Small intestine (tissue), 7 donors: ENCODE measurements at regions not wholly inside any gene's neighbourhood (a gene's known extent, or its start where the extent isn't known, plus 50 kb on each side); places are given as distances from the start of the nearest gene placed in this dataset.

Experiments
- DNase-seq, 2 donors: peaks; one replicate each; pipeline versions ENCODE4 v3.0.0 to v3.0.0-alpha.2; 2013
- FAIRE-seq: peaks from 2 replicates; lab custom pipeline; 2012; peaks lifted over from hg19 to GRCh38; lab: Jason Lieb, UNC
- H3K27ac ChIP-seq, 3 donors: one replicate each; pipeline ENCODE4 v1.5.1; 2013; ENCODE audit warnings: low read length in 2 of 3, mild to moderate bottlenecking in 2 of 3, control low read depth in 1 of 3, inconsistent platforms in 1 of 3, low read depth in 1 of 3, moderate library complexity in 1 of 3
- H3K27me3 ChIP-seq, 3 donors: one replicate each; pipeline ENCODE4 v1.6.1; 2013; ENCODE audit warnings: low read length in 3 of 3, inconsistent platforms in 1 of 3; ENCODE audit not compliant: control insufficient read depth in 3 of 3, insufficient read depth in 3 of 3
- H3K36me3 ChIP-seq, 3 donors: one replicate each; pipeline ENCODE4 v1.6.1; 2013; ENCODE audit warnings: low read length in 3 of 3, inconsistent platforms in 1 of 3, low read depth in 1 of 3, mild to moderate bottlenecking in 1 of 3, moderate library complexity in 1 of 3; ENCODE audit not compliant: control insufficient read depth in 3 of 3, insufficient read depth in 2 of 3
- H3K4me1 ChIP-seq, 3 donors: one replicate each; pipeline ENCODE4 v1.6.1; 2013; ENCODE audit warnings: low read length in 2 of 3, inconsistent platforms in 1 of 3, low read depth in 1 of 3, mild to moderate bottlenecking in 1 of 3, moderate library complexity in 1 of 3; ENCODE audit not compliant: control insufficient read depth in 3 of 3, insufficient read depth in 2 of 3
- H3K4me3 ChIP-seq, 3 donors: one replicate each; pipeline ENCODE4 v1.5.1; 2013; ENCODE audit warnings: low read length in 3 of 3, control low read depth in 1 of 3, inconsistent platforms in 1 of 3, low read depth in 1 of 3, mild to moderate bottlenecking in 1 of 3, moderate library complexity in 1 of 3
- H3K9me3 ChIP-seq, 2 donors: one replicate each; pipeline ENCODE4 v1.6.1; 2013; ENCODE audit warnings: low read depth in 1 of 2, low read length in 1 of 2; ENCODE audit not compliant: control insufficient read depth in 2 of 2, insufficient read depth in 1 of 2
- WGBS, 3 donors: extraction: QIAGEN DNeasy Blood & Tissue Kit; methylation state at CpG; one replicate each; pipeline ENCODE4 v1.1.7; 2013; 5-methylcytosine and 5-hydroxymethylcytosine counted together
- donor health status: healthy with polysubstance abuse.
- donor health status: control.
- donor health status: control.
- donor health status: Bipolar disorder and iron deficiency.
- donor health status: healthy.

DNA sequence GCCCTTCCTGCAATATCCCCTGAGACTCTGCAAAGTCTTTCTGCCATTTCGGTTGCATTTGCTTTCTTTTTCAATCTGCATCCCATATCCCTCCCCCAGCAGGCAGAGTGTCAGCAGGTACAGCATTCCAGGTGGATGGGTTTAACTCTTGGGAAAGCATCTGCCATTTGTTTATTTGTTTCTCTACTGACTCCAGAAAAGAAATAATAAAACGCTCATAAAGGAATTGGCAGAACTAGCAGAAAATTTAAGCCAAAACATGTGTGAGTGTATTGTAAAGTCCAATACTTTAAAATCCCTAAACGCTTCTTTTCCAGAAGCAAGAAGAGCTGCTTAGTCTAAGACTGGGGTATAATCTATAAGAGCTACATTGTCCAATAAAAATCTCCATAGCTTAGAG lies 393.8 kb downstream of the TNS3 start:
- Histone ChIP-seq H3K27me3 (no peaks in the 10 kb centered on the region), H3K27ac (no peak overlapping the region), H3K9me3 (no peaks in the 10 kb centered on the region), H3K4me3 (no peak overlapping the region), H3K36me3 (no peaks in the 10 kb centered on the region), H3K4me1 (peaks cover 0 to 24% (median 0%) of the 10 kb centered on the region in 3 donors)
- FAIRE-seq (no peak), DNase-seq (no peak)
- WGBS, 3 donors, result 65 to 79% (median 77%) methylated on average over 3 of the region's 3 CpGs

DNA sequence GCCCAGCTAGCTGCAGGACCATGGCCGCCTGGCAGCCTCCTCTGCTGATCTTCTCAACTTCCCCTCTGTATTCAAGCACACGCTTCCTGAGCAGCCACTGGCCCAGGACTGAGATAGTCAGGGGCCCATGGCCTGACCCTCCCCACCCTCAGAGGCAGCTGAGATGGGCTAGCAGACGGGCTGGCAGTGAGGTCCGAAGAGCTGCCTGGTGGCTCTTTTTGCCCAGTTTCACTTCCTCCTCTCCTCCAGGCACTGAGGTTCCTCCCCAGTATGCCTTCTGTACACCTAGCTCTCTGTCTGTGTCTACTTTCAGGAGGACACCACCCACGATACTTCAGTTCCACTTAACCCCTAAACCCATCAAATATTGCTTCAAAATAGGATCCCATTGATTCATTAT lies 395.6 kb downstream of the TNS3 start:
- FAIRE-seq (no peak), DNase-seq (no peak)
- Histone ChIP-seq H3K9me3 (no peaks in the 10 kb centered on the region), H3K36me3 (no peaks in the 10 kb centered on the region), H3K4me3 (no peak overlapping the region), H3K4me1 (peaks cover 0 to 7% (median 0%) of the 10 kb centered on the region in 3 donors), H3K27me3 (no peaks in the 10 kb centered on the region), H3K27ac (no peak overlapping the region)
- WGBS, 3 donors, result 63 to 82% (median 74%) methylated on average over 5 of the region's 5 CpGs

DNA sequence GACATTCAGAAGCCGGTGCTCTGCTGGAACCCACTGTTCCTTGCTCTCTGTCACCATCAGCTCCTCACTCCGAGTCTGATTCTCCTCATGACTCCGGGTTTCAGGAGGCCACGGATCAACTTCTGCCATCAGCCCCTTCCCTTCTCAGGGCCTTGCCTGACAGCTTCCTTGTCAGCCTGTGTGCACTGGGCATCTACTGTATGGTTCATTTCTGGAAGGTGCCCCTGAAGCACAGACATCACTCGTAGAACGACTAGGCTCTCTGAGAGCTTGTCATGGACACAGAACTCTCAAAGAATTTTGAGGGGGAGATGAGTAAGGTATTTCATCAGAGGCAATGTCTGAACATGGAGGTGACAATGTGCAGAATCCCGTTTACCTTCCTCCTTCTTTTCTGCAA lies 396.1 kb downstream of the TNS3 start:
- Histone ChIP-seq H3K4me1 (peaks cover 0 to 2% (median 0%) of the 10 kb centered on the region in 3 donors), H3K27ac (no peak overlapping the region), H3K27me3 (no peaks in the 10 kb centered on the region), H3K36me3 (no peaks in the 10 kb centered on the region), H3K9me3 (no peaks in the 10 kb centered on the region), H3K4me3 (no peak overlapping the region)
- no peak for DNase-seq
- no peak for FAIRE-seq
- WGBS, 3 donors, result 90 to 95% (median 94%) methylated on average over 7 of the region's 7 CpGs

DNA sequence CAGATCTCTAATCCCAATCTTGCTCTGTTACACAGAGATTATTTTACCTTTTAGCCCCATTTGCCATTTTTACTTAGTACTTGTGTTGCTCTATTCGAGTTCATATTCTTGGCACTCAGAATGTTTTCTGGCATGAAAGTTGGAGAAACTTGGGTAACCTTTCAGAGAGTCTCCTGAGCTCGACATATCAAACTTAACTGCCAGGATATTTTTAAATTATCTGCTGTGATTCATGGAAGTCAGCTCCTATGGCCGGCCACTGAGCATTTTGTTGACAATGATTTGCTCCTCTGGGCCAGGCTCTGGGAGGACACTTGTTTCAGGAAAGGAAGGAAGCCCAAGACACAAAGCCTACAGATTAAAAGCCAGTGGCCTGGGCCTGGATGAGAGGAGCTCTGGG lies 396.7 kb downstream of the TNS3 start:
- FAIRE-seq, result no peak
- 70 to 84% (median 71%) methylated on average over 3 of the region's 3 CpGs for WGBS, 3 donors
- Histone ChIP-seq H3K27me3 (no peaks in the 10 kb centered on the region), H3K4me1 (no peaks in the 10 kb centered on the region), H3K9me3 (no peaks in the 10 kb centered on the region), H3K4me3 (no peak overlapping the region), H3K27ac (no peak overlapping the region), H3K36me3 (no peaks in the 10 kb centered on the region)
- DNase-seq, result no peak

DNA sequence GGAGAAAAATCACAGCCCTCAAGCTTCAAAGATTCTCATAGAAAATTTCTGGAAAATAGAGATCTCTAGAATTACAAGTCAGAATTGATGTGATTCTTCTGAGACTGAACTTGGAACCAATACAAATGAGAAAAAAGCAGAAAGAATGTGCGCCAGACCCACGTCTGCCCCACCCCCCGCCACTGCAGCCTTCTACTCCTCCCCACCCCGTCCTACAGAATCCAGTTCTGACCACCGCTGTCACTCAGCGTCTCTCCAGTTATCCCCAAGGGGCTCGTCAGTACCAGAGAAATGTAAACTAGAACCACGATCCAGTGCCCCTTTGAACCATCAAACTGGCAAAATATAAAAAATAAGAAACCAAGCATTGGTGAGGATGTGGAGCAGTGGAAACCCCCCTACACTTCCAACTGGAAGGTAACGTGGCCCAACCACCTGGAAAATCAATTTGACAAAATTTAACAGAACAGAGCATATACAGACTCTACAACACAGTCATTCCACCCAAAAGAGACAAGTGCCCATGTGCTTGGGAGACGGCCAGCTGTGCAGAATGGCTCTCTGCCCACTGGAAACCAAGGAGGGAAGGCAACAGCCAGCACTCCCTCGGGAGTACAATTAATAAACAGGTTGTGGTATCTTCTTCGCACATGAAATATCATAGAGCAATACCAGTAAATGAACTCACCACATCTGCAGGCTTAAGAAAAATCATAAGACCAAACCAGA lies 397.9 kb downstream of the TNS3 start:
- WGBS, 3 donors, result 73 to 82% (median 77%) methylated on average over 12 of the region's 12 CpGs
- FAIRE-seq (no peak), DNase-seq (no peak)
- Histone ChIP-seq H3K27ac (no peak overlapping the region), H3K4me1 (peaks cover 0 to 3% (median 0%) of the 10 kb centered on the region in 3 donors), H3K36me3 (no peaks in the 10 kb centered on the region), H3K27me3 (no peaks in the 10 kb centered on the region), H3K9me3 (no peaks in the 10 kb centered on the region), H3K4me3 (no peak overlapping the region)

- Histone ChIP-seq H3K4me3 (no peak overlapping the region), H3K9me3 (peaks cover 0 to 13% of the 10 kb centered on the region in 2 donors), H3K4me1 (peaks cover 0 to 3% (median 0%) of the 10 kb centered on the region in 3 donors), H3K27me3 (no peaks in the 10 kb centered on the region), H3K27ac (no peak overlapping the region), H3K36me3 (no peaks in the 10 kb centered on the region)
- 47 to 75% (median 74%) methylated on average over 4 of the region's 4 CpGs for WGBS, 3 donors
- FAIRE-seq, result no peak
- no peak for DNase-seq
Measured at GRCh38 chr7:47181746-47182361, 400.1 kb downstream of the TNS3 start.

DNA sequence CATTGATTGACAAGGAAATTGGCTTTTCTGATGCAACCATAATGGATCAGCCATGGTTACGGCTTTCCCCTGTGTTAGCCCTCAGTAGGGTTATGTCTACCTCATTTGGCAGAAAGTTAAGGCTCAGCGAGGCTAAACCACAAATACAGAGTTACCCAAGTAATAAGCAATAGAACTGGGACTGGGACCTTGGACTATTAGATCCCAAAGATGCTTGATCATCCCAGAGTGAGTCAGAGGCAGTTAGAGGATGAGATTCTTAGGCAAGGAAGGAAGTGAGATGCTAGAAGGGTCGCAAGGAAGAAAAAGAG lies 401.4 kb downstream of the TNS3 start:
- H3K27me3 ChIP-seq, result no peaks in the 10 kb centered on the region
- H3K4me3 ChIP-seq, result no peak overlapping the region
- peaks cover 0 to 3% (median 0%) of the 10 kb centered on the region in 3 donors for H3K4me1 ChIP-seq
- H3K36me3 ChIP-seq, result no peaks in the 10 kb centered on the region
- FAIRE-seq (no peak), DNase-seq (no peak)
- H3K9me3 ChIP-seq, result peaks cover 0 to 20% of the 10 kb centered on the region in 2 donors
- WGBS, 3 donors, result 43 to 59% (median 44%) methylated on average over 3 of the region's 3 CpGs
- H3K27ac ChIP-seq, result no peak overlapping the region

DNA sequence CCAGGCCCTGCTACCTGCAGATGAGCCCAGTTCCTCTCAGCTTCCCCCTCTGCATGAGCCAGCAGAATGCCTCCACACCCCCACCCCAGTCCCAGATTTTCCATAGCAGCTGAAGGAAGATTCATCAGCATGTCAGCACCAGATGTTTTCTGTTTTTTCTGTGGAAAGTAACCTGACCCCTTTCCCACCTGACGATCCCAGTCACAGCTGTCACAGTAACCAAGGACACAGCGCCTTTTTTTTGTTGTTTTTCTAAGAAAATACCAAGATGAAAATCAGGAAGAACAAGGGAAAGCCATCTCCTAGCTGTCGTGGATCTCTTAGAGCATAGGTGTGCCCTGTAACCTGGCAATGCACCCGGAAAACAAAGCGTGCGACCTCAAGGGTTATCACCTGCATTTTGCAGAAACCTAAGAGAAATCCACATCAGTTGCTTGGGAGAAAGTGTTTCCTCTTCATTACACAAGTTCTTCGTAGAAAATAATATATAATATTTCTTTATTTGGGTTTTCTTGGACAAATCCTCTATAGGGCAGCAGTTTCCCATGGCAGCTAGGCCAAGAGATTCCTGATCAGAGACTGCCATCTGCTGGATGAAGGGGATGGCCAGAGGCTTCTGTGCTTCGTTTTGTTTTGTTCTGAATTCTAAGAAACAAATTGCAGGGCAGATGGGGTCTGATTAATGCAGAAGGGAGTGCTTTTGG lies 401.9 kb downstream of the TNS3 start:
- peaks cover 0 to 25% of the 10 kb centered on the region in 2 donors for H3K9me3 ChIP-seq
- peak; percentile 44 for FAIRE-seq
- peak; percentile 65 to 79 for DNase-seq
- no peak overlapping the region for H3K27ac ChIP-seq
- H3K4me3 ChIP-seq, result no peak overlapping the region
- 47 to 58% (median 48%) methylated on average over 8 of the region's 8 CpGs for WGBS, 3 donors
- H3K4me1 ChIP-seq, result peaks cover 0 to 3% (median 0%) of the 10 kb centered on the region in 3 donors
- no peaks in the 10 kb centered on the region for H3K27me3 ChIP-seq
- no peaks in the 10 kb centered on the region for H3K36me3 ChIP-seq
